Upper lobe of left lung (tissue), 4 donors: ENCODE measurements at regions not wholly inside any gene's neighbourhood (a gene's known extent, or its start where the extent isn't known, plus 50 kb on each side); places are given as distances from the start of the nearest gene placed in this dataset.
"Not testable (repeated sequence)": the region's sequence is repeated elsewhere in the genome, so short reads cannot be mapped to it uniquely, and the experiment has no call there.

Experiments
- POLR2A ChIP-seq, 4 donors: fragments of 450-650 bp; IDR thresholded peaks; one replicate each; pipeline ENCODE4 v1.5.1; 2016 to 2017; ENCODE audit warnings: antibody characterized with exemption in 4 of 4, mild to moderate bottlenecking in 2 of 4
- POLR2AphosphoS5 ChIP-seq, 2 donors: sonication (generic); formaldehyde crosslinking; IDR thresholded peaks; one replicate each; pipeline ENCODE4 v1.5.1; 2017; ENCODE audit warnings: antibody characterized with exemption in 2 of 2
- TF ChIP-seq, protein P1 (sequence below), 6 experiments: fragments of 450-650 bp in 4 of 6; fragments of 200-600 bp in 2 of 6; sonication (generic) in 2 of 6; IDR thresholded peaks; one replicate each; pipeline ENCODE4 v1.5.1; 2016 to 2019; ENCODE audit warnings: antibody characterized with exemption in 6 of 6

DNA sequence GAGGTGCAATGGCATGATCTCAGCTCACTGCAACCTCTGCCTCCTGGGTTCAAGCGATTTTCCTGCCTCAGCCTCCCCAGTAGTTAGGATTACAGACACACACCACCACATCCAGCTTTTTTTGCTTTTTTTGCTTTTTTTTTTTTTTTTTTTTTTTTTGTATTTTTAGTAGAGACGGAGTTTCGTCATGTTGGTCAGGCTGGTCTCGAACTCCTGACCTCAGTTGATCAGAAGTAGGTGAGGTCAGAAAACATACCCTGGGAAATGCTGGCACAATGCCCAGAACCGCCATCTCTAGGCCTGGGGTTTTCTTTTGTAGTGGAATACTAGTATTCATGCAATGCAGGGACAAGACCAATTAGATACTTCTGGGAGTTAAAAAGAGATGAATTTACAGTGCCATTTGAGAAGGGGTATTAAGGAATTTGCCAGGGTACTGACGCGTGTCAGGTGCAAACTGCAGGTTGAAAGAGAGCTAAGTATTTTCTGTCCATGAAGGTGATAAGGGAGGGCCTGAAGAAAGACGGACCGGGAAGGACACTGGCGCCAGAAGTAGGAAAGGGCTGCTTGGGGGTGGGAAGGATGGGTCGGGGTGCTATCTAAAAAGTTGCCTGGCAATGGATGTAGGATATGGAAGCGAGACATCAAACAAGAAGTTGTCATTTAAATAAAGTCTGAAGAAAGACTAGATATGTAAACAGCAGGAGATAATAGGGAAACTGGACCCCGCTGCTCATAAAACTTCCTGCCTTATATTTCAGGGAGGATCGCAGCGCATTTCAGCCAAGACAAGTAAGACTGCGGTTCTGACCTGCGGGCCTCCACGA lies 95.8 kb downstream of the PPIAL4G start:
- TF ChIP-seq, protein P1, sequence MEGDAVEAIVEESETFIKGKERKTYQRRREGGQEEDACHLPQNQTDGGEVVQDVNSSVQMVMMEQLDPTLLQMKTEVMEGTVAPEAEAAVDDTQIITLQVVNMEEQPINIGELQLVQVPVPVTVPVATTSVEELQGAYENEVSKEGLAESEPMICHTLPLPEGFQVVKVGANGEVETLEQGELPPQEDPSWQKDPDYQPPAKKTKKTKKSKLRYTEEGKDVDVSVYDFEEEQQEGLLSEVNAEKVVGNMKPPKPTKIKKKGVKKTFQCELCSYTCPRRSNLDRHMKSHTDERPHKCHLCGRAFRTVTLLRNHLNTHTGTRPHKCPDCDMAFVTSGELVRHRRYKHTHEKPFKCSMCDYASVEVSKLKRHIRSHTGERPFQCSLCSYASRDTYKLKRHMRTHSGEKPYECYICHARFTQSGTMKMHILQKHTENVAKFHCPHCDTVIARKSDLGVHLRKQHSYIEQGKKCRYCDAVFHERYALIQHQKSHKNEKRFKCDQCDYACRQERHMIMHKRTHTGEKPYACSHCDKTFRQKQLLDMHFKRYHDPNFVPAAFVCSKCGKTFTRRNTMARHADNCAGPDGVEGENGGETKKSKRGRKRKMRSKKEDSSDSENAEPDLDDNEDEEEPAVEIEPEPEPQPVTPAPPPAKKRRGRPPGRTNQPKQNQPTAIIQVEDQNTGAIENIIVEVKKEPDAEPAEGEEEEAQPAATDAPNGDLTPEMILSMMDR (IDR thresholded peaks at IDR 0.05): not testable (repeated sequence)
- not testable (repeated sequence) for TF ChIP-seq POLR2A, POLR2AphosphoS5 (IDR thresholded peaks at IDR 0.05)
